PC-9 (cell line): ENCODE measurements at regions not wholly inside any gene's neighbourhood (a gene's known extent, or its start where the extent isn't known, plus 50 kb on each side); places are given as distances from the start of the nearest gene placed in this dataset.
A peak's percentile ranks its signal among the peaks of the same experiment; 100 is the strongest.

Experiments
- BruUV-seq: library from RNA; stranded (reverse); fragments of 400-500 nt; replicated peaks from 2 replicates; lab custom pipeline; 2021; lab: Mats Ljungman, UMichigan
- CTCF ChIA-PET: fragments of 300-600 bp; sonication (Branson Sonifier 250); formaldehyde crosslinking; loops from one replicate; lab custom pipeline; 2022; ENCODE audit warnings: antibody characterized with exemption; lab: Charles Lee
- POLR2A ChIA-PET: fragments of 300-600 bp; sonication (Branson Sonifier 250); formaldehyde crosslinking; loops from one replicate; lab custom pipeline; 2022; ENCODE audit warnings: antibody characterized with exemption; ENCODE audit not compliant: unreplicated experiment; lab: Charles Lee
- DNase-seq, 2 experiments: peaks; one replicate each; pipeline versions ENCODE4 v3.0.0 to v3.0.0-alpha.2; 2015 to 2022; ENCODE audit warnings: mixed read lengths in 1 of 2
- H2AFZ ChIP-seq: fragments of 200-600 bp; sonication (generic); 2 replicates; pipeline ENCODE4 v1.8.1; 2017; ENCODE audit warnings: antibody characterized with exemption
- H3F3A ChIP-seq: fragments of 200-600 bp; sonication (generic); 2 replicates; pipeline ENCODE4 v1.8.1; 2017; ENCODE audit warnings: antibody characterized with exemption, mild to moderate bottlenecking, low read depth; ENCODE audit not compliant: insufficient read depth
- H3K27ac ChIP-seq: fragments of 200-600 bp; sonication (generic); 2 replicates; pipeline ENCODE4 v1.6.1; 2016; ENCODE audit warnings: mixed run types
- H3K27me3 ChIP-seq: fragments of 200-600 bp; sonication (generic); 2 replicates; pipeline ENCODE4 v1.6.1; 2016; ENCODE audit warnings: low read depth, mixed run types; ENCODE audit not compliant: insufficient read depth
- H3K36me3 ChIP-seq: fragments of 200-600 bp; sonication (generic); 2 replicates; pipeline ENCODE4 v1.6.1; 2016; ENCODE audit warnings: low read depth, mixed run types
- H3K4me1 ChIP-seq: fragments of 200-600 bp; sonication (generic); replicated peaks from 2 replicates; pipeline ENCODE4 v1.6.1; 2016; ENCODE audit warnings: mixed run types; ENCODE audit not compliant: insufficient read depth
- H3K4me2 ChIP-seq: fragments of 200-600 bp; sonication (generic); 2 replicates; pipeline ENCODE4 v1.6.1; 2017; ENCODE audit warnings: mixed run types
- H3K4me3 ChIP-seq: fragments of 200-600 bp; sonication (generic); 2 replicates; pipeline ENCODE4 v1.6.1; 2016; ENCODE audit warnings: mixed run types
- H3K79me2 ChIP-seq: fragments of 200-600 bp; sonication (generic); 2 replicates; pipeline ENCODE4 v1.6.1; 2017; ENCODE audit warnings: low read depth, mixed run types
- H3K9me2 ChIP-seq: fragments of 200-600 bp; sonication (generic); 2 replicates; pipeline ENCODE4 v1.8.1; 2017; ENCODE audit warnings: mild to moderate bottlenecking; ENCODE audit not compliant: insufficient read depth
- H3K9me3 ChIP-seq: fragments of 200-600 bp; sonication (generic); 2 replicates; pipeline ENCODE4 v1.8.1; 2016; ENCODE audit warnings: low read depth; ENCODE audit not compliant: insufficient read depth
- H4K20me1 ChIP-seq: fragments of 200-600 bp; sonication (generic); 2 replicates; pipeline ENCODE4 v1.8.1; 2017; ENCODE audit not compliant: insufficient read depth
- CTCF ChIP-seq: fragments of 200-600 bp; sonication (generic); conservative IDR thresholded peaks from 2 replicates; pipeline ENCODE4 v1.6.1; 2017; ENCODE audit warnings: mixed run types, antibody characterized with exemption, mild to moderate bottlenecking, moderate library complexity
- EZH2 ChIP-seq: fragments of 200-600 bp; sonication (generic); IDR thresholded peaks from 2 replicates; pipeline ENCODE4 v1.8.0; 2017; ENCODE audit warnings: antibody characterized with exemption, low read depth
- intact Hi-C: fragments of 100-400 bp; cut with micrococcal nuclease; formaldehyde crosslinking; loops from one replicate; pipeline ENCODE4 v1.10.0; 2022; ENCODE audit not compliant: unreplicated experiment

- Histone ChIP-seq H3K4me1 (no peaks in the 10 kb centered on the region), H3K9me3 (no peaks in the 10 kb centered on the region), H4K20me1 (no peaks in the 10 kb centered on the region), H2AFZ (no peak overlapping the region), H3K36me3 (no peaks in the 10 kb centered on the region), H3K4me3 (no peak overlapping the region), H3F3A (no peaks in the 10 kb centered on the region), H3K9me2 (no peaks in the 10 kb centered on the region), H3K79me2 (no peaks in the 10 kb centered on the region), H3K27me3 (no peaks in the 10 kb centered on the region), H3K4me2 (no peak overlapping the region), H3K27ac (no peak overlapping the region)
- BruUV-seq: no TSS peak
- no peak for DNase-seq
- CTCF ChIA-PET: no interaction called here
- POLR2A ChIA-PET: no interaction called here
- TF ChIP-seq CTCF (no peak), EZH2 (no peak)
- intact Hi-C loops: no loop called here
Measured at GRCh38 chr4:138329506-138330070, 87.4 kb upstream of the SLC7A11 start.

DNA sequence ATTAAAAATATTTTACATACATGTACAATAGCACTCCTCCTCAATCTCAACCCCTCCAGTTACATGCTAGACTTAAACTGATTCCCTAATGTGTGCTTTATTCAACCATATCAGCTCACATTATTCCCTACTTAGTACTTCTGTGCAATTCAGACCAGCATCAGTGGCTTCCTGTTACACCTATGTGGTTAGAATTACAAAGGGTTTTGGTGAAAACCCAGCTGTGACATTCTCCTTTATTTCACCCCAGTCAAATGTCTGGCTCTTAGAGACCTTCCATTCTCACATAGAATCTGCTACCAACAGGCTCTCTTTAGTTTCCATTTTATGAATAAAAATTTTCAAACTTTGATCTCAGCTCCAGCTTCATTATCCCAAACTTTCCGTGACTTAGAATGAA, 85.2 kb upstream of the SLC7A11 start:
- H4K20me1 ChIP-seq: no peaks in the 10 kb centered on the region
- H3F3A ChIP-seq: no peaks in the 10 kb centered on the region
- TF ChIP-seq CTCF: no peak
- no peak for TF ChIP-seq EZH2
- H3K9me3 ChIP-seq: no peaks in the 10 kb centered on the region
- H3K4me2 ChIP-seq: no peak overlapping the region
- BruUV-seq: no TSS peak
- intact Hi-C loops: no loop called here
- DNase-seq: no peak
- no peak overlapping the region for H3K4me3 ChIP-seq
- H2AFZ ChIP-seq: no peak overlapping the region
- no peak overlapping the region for H3K27ac ChIP-seq
- no peaks in the 10 kb centered on the region for H3K9me2 ChIP-seq
- no peaks in the 10 kb centered on the region for H3K79me2 ChIP-seq
- H3K27me3 ChIP-seq: no peaks in the 10 kb centered on the region
- ChIA-PET POLR2A (no interaction called here), CTCF (no interaction called here)
- no peaks in the 10 kb centered on the region for H3K36me3 ChIP-seq
- H3K4me1 ChIP-seq: no peaks in the 10 kb centered on the region

- POLR2A ChIA-PET: no interaction called here
- TF ChIP-seq EZH2 (no peak), CTCF (no peak)
- CTCF ChIA-PET: no interaction called here
Measured at GRCh38 chr4:138320831-138321230, 78.7 kb upstream of the SLC7A11 start.

More at GRCh38 chr4:138320831-138321230, 78.7 kb upstream of the SLC7A11 start:
- no peaks in the 10 kb centered on the region for H3K79me2 ChIP-seq
- no peaks in the 10 kb centered on the region for H3K27me3 ChIP-seq
- no peaks in the 10 kb centered on the region for H3K9me3 ChIP-seq
- no peak overlapping the region for H3K27ac ChIP-seq
- intact Hi-C loops: no loop called here
- H3F3A ChIP-seq: no peaks in the 10 kb centered on the region
- DNase-seq: no peak
- BruUV-seq: no TSS peak
- H2AFZ ChIP-seq: 0 out of 2 replicates have a peak overlapping the region, but pooled peaks have one; percentile 22
- H3K4me3 ChIP-seq: no peak overlapping the region
- H3K4me1 ChIP-seq: no peaks in the 10 kb centered on the region
- no peaks in the 10 kb centered on the region for H3K9me2 ChIP-seq
- H3K36me3 ChIP-seq: no peaks in the 10 kb centered on the region
- H4K20me1 ChIP-seq: no peaks in the 10 kb centered on the region
- no peak overlapping the region for H3K4me2 ChIP-seq
